GM19324 (cell line): ENCODE measurements at regions not wholly inside any gene's neighbourhood (a gene's known extent, or its start where the extent isn't known, plus 50 kb on each side); places are given as distances from the start of the nearest gene placed in this dataset.

Experiments
- ATAC-seq: cut with Tn5 transposase; IDR thresholded peaks from one replicate; pipeline ENCODE4 v1.9.1; 2021; ENCODE audit warnings: mild to moderate bottlenecking, moderate library complexity; ENCODE audit not compliant: unreplicated experiment, low FRiP score

GRCh38 chr12:60119327-60119726 lies 523.5 kb downstream of the SLC16A7 start:
- ATAC-seq: no peak

GRCh38 chr12:60120199-60120598 lies 524.4 kb downstream of the SLC16A7 start:
- ATAC-seq: no peak

- ATAC-seq: no peak
These were observed 527.7 kb downstream of the SLC16A7 start for GRCh38 chr12:60123557-60123956.

GRCh38 chr12:60137513-60137912 lies 541.7 kb downstream of the SLC16A7 start:
- ATAC-seq: no peak

GRCh38 chr12:60138526-60138925 lies 542.7 kb downstream of the SLC16A7 start:
- ATAC-seq: no peak

GRCh38 chr12:60144395-60144794 lies 548.6 kb downstream of the SLC16A7 start:
- no peak for ATAC-seq

GRCh38 chr12:60148109-60148508 lies 552.3 kb downstream of the SLC16A7 start:
- ATAC-seq: no peak

- ATAC-seq: no peak
These were observed 553.0 kb downstream of the SLC16A7 start for GRCh38 chr12:60148831-60149230.

GRCh38 chr12:60152756-60153155 lies 556.9 kb downstream of the SLC16A7 start:
- no peak for ATAC-seq

GRCh38 chr12:60159761-60160160 lies 563.9 kb downstream of the SLC16A7 start:
- no peak for ATAC-seq

GRCh38 chr12:60162988-60163720 lies 567.3 kb downstream of the SLC16A7 start:
- ATAC-seq: no peak

GRCh38 chr12:60165781-60166180 lies 570.0 kb downstream of the SLC16A7 start:
- ATAC-seq: no peak

GRCh38 chr12:60168441-60168840 lies 572.6 kb downstream of the SLC16A7 start:
- no peak for ATAC-seq

- ATAC-seq: no peak
These were observed 574.1 kb downstream of the SLC16A7 start for GRCh38 chr12:60169904-60170303.

GRCh38 chr12:60172266-60173211 lies 576.7 kb downstream of the SLC16A7 start:
- no peak for ATAC-seq

- ATAC-seq: no peak
These were observed 577.7 kb downstream of the SLC16A7 start for GRCh38 chr12:60173224-60174170.

GRCh38 chr12:60174476-60174875 lies 578.6 kb downstream of the SLC16A7 start:
- ATAC-seq: no peak

- ATAC-seq: no peak
These were observed 579.1 kb downstream of the SLC16A7 start for GRCh38 chr12:60174941-60175340.

- ATAC-seq: no peak
These were observed 581.1 kb downstream of the SLC16A7 start for GRCh38 chr12:60176891-60177290.

- ATAC-seq: no peak
These were observed 584.5 kb downstream of the SLC16A7 start for GRCh38 chr12:60180298-60180697.
